Left lung (tissue), 4 donors: ENCODE measurements at regions not wholly inside any gene's neighbourhood (a gene's known extent, or its start where the extent isn't known, plus 50 kb on each side); places are given as distances from the start of the nearest gene placed in this dataset.

Source experiments
- ATAC-seq: fragments of 200-7000 bp; cut with Tn5 transposase; one replicate; pipeline ENCODE4 v1.9.1; 2020; ENCODE audit warnings: moderate library complexity
- DNase-seq, 4 donors: peaks; one replicate each; pipeline ENCODE4 v3.0.0-alpha.2; 2013 to 2020
- H3K27ac ChIP-seq, 2 donors: fragments of 200-600 bp; sonication (generic) in 1 of 2; one replicate each; pipeline versions ENCODE4 v1.5.0 to v1.8.0; 2020 to 2021
- H3K27me3 ChIP-seq, 2 donors: fragments of 200-600 bp; sonication (generic) in 1 of 2; one replicate each; pipeline versions ENCODE4 v1.5.0 to v1.8.0; 2020 to 2021
- H3K36me3 ChIP-seq, 2 donors: fragments of 200-600 bp; sonication (generic) in 1 of 2; one replicate each; pipeline versions ENCODE4 v1.5.0 to v1.8.0; 2020 to 2021
- H3K4me1 ChIP-seq, 2 donors: fragments of 200-600 bp; one replicate each; pipeline ENCODE4 v1.8.0; 2021
- H3K4me3 ChIP-seq, 2 donors: fragments of 200-600 bp; sonication (generic) in 1 of 2; one replicate each; pipeline versions ENCODE4 v1.5.0 to v1.8.0; 2020 to 2021; ENCODE audit warnings: mild to moderate bottlenecking in 1 of 2
- H3K9me3 ChIP-seq, 2 donors: fragments of 200-600 bp; sonication (generic) in 1 of 2; one replicate each; pipeline versions ENCODE4 v1.5.0 to v1.8.0; 2020 to 2021
- CTCF ChIP-seq, 2 donors: fragments of 200-600 bp; sonication (generic) in 1 of 2; IDR thresholded peaks; one replicate each; pipeline versions ENCODE4 v1.5.0 to v1.8.0; 2021; ENCODE audit warnings: antibody characterized with exemption in 2 of 2
- intact Hi-C, 2 donors: fragments of 100-400 bp; cut with DNase I; formaldehyde crosslinking; loops; one replicate each; pipeline versions ENCODE4 v1.11.2 to v1.14.2; 2022
- donor health status: DM: no; HTN: yes; CAD: no.
- donor health status: DM: no; HTN: no; CAD: no.

GRCh38 chr12:105775343-105775742 lies 363.4 kb downstream of the NUAK1 start:
- DNase-seq: no peak
- TF ChIP-seq CTCF (IDR thresholded peaks at IDR 0.05): no peak
- Histone ChIP-seq H3K4me3 (no peak overlapping the region), H3K27me3 (peaks cover 0 to 2% of the 10 kb centered on the region in 2 donors), H3K27ac (no peak overlapping the region), H3K36me3 (no peaks in the 10 kb centered on the region), H3K4me1 (no peaks in the 10 kb centered on the region), H3K9me3 (no peaks in the 10 kb centered on the region)
- intact Hi-C loops: no loop called here
- ATAC-seq: peak; percentile 26

DNA sequence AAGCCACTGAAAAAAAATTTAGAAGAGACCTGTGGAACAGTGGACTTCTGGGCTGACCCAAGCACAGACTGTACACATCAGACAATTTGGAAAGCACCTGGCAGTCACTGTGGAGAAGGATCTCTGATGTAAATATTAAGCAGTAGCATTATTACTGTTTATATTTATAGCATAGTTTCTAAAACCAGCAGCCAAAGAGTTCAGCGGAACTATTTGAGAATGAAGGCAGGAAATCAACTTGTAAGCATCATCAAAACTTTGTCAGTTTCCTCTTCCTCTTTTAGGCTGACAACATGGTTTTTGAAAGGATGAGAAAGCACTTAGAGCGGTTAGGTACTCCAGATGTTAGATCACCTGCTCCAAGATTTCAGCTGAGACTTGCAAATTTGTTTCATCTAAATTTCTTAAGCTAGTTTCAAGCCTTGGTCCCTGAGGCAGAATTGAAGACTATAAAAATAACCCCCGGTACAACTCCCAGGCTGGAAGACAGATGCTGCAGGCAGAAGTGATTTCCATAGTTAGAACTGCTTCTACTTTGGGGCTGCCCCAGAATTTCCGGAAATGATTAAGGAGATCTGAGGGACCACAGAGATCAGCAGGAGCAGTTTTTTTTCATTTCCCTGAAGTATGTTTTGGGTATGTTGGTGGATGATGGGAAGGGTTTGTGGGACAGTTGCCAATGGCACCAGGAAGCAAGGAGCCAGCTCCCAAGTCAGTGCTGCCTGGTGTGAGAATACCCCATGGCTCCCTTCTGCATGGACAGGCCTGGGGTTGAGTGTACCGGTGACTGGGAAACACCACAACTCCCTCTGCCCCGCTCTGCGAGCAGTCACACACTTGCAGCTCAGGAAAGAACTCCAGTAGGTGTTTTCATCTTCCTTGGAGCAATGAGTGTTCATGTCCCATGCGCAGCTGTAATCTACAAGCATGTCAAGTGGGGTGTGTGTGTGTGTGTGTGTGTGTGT lies 354.5 kb downstream of the NUAK1 start:
- DNase-seq: peak in 1 of 4 donors; percentile 10
- intact Hi-C loops: no loop called here
- no peaks in the 10 kb centered on the region for H3K36me3 ChIP-seq
- H3K4me1 ChIP-seq: no peaks in the 10 kb centered on the region
- H3K9me3 ChIP-seq: no peaks in the 10 kb centered on the region
- H3K27me3 ChIP-seq: no peaks in the 10 kb centered on the region
- no peak overlapping the region for H3K4me3 ChIP-seq
- peak overlapping the region in 1 of 2 donors; percentile 45 for H3K27ac ChIP-seq
- no peak for TF ChIP-seq CTCF (IDR thresholded peaks at IDR 0.05)
- ATAC-seq: no peak

DNA sequence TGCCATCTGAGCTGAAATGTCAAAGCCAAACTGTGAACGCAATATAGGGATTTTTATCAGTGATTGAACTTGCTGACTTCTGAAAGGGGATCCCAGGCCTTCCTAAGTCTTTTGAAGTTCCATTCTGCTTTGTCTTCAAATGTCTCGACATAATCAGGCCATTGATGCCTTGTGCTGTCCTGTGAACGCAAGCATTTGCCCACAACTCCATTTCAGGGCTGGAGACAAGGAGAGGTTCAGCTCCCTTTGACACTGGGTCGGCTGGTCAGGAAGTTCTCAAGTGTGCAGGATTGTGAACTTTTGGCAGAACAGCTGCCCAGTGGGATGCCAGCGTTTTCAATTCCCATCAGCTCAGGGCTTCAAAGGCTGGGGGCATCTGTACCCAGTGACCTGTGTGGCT lies 345.3 kb downstream of the NUAK1 start:
- ATAC-seq: no peak
- DNase-seq: no peak
- Histone ChIP-seq H3K4me3 (no peak overlapping the region), H3K27ac (no peak overlapping the region), H3K4me1 (no peaks in the 10 kb centered on the region), H3K36me3 (no peaks in the 10 kb centered on the region), H3K27me3 (no peaks in the 10 kb centered on the region), H3K9me3 (peaks cover 0 to 3% of the 10 kb centered on the region in 2 donors)
- TF ChIP-seq CTCF (IDR thresholded peaks at IDR 0.05): no peak
- intact Hi-C loops: no loop called here

DNA sequence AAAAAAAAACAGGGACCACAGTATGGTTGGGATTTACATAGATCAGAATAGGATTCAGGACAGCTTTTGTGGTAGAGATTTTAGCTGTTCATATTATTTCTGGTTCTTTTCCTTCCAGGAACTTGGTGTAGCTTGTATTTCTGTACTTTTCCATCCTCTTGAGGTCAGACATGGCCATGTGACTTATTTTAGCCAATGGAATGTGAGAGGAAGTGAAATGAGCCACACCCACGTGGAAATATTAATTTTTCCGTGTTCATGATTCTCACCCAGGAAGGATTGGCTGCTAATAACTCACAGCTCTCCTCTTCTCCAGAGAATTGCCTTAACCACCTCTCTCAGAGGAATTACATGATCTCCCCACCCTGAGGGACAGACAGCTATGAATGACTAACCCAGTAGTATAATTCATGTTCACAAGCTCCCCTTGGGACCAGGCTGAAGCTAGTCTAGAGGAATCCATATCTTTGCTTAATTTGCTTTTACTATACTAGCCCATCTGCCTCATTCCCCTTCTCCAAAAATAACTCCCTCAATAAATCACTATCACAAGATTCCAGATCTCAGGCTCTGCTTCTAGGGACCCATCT lies 340.4 kb downstream of the NUAK1 start:
- no peaks in the 10 kb centered on the region for H3K27me3 ChIP-seq
- no peak for DNase-seq
- intact Hi-C loops: no loop called here

More for the DNA sequence above, 340.4 kb downstream of the NUAK1 start:
- no peak for TF ChIP-seq CTCF (IDR thresholded peaks at IDR 0.05)
- Histone ChIP-seq H3K9me3 (no peaks in the 10 kb centered on the region), H3K4me1 (no peaks in the 10 kb centered on the region), H3K36me3 (no peaks in the 10 kb centered on the region), H3K27ac (no peak overlapping the region), H3K4me3 (no peak overlapping the region)
- ATAC-seq: no peak
